ENCODE measurements at regions not wholly inside any gene's neighbourhood (a gene's known extent, or its start where the extent isn't known, plus 50 kb on each side); places are given as distances from the start of the nearest gene placed in this dataset.
A peak's percentile ranks its signal among the peaks of the same experiment; 100 is the strongest.

DNA sequence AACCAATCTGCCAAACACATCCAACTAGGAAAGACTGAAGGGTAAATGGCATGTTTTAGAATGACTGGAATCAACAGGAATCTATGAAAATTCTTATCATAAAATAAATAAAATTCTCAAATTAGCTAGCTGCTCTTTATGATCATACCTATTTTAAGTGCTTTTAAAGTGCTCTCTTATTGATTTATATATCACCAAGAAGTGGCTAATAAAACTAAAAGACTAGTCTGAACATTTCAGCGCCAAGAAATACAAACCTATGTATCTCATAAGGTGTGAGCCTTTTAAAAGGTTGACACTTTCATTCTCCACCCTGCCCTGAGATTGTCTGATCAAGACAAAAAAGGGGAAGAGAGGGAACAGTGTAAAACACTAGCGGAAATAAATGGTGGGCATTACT is 136.8 kb upstream of the ARHGAP42 start:
- Mint-ChIP-seq H3K27me3 (peaks cover 6 to 25% (median 16%) of the 10 kb centered on the region in 3 donors), H3K9me3 (peaks cover 0 to 2% (median 0%) of the 10 kb centered on the region in 7 donors), H3K27ac (no peak overlapping the region), H3K4me1 (no peaks in the 10 kb centered on the region), H3K4me3 (no peak overlapping the region), H3K36me3 (no peaks in the 10 kb centered on the region)
- no peak for ATAC-seq (ENCODE audit: low read depth in 2 of 2)
- no peak for DNase-seq

DNA sequence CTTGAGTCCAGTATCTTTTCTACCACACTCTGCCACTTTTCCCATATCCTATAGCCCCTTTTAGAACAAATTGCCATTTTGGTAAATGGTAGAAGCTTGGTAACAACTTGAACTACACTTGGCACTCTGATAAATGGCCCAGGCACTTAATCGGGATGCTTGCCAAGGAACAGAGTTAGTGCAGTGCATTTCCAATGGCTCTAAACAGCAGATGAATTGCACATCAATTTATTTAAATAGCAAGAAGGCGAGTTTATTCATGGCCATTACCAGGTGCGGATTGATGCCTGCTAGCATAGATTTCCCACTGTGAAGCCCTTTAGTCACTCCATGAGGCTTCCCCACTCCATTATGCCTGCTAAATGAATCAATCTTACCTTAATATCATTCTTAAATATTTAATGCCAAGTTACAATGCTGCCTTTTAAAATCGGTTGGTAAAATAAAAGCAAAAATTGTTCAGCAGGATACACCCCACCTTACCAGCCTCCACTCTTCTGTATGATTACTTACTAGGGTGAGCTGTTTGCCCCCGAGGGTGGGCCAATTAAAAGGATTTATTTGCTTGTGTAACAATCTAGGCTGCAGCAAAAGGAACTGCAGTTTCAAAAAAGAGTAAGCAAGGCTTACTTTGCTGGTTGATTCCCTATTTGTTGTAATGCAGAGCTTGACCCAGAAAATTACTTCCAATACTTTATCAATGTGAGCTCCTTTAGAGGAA is 136.0 kb upstream of the ARHGAP42 start:
- Mint-ChIP-seq H3K36me3 (no peaks in the 10 kb centered on the region), H3K4me1 (no peaks in the 10 kb centered on the region), H3K27ac (no peak overlapping the region), H3K4me3 (no peak overlapping the region), H3K9me3 (peaks cover 0 to 3% (median 0%) of the 10 kb centered on the region in 7 donors), H3K27me3 (peaks cover 10 to 26% (median 17%) of the 10 kb centered on the region in 3 donors)
- ATAC-seq (ENCODE audit: low read depth in 2 of 2) (no peak), DNase-seq (no peak)

DNA sequence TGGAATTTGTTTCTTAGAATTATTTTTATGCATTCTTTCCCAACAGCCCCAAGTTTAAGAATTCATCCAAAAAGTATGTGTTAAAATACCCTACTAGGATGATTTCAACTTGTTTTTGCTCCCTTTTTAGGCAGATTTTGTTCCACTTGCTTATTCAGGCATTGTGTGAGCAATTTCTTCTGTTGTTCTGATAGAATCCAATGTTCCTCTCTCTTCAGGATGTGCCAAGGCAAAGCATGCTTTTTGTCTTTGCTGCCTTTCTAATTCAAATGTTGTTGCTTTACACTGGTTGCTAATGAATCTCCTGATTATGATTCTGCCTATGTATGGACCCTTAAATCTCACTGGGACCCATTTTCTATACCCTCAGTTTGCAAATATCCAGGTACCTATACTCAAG is 131.2 kb upstream of the ARHGAP42 start:
- Mint-ChIP-seq H3K4me3 (no peak overlapping the region), H3K36me3 (no peaks in the 10 kb centered on the region), H3K4me1 (no peaks in the 10 kb centered on the region), H3K9me3 (peaks cover 0 to 3% (median 0%) of the 10 kb centered on the region in 7 donors), H3K27me3 (peaks cover 15 to 26% (median 17%) of the 10 kb centered on the region in 3 donors), H3K27ac (no peak overlapping the region)
- DNase-seq (no peak), ATAC-seq (ENCODE audit: low read depth in 2 of 2) (no peak)

DNA sequence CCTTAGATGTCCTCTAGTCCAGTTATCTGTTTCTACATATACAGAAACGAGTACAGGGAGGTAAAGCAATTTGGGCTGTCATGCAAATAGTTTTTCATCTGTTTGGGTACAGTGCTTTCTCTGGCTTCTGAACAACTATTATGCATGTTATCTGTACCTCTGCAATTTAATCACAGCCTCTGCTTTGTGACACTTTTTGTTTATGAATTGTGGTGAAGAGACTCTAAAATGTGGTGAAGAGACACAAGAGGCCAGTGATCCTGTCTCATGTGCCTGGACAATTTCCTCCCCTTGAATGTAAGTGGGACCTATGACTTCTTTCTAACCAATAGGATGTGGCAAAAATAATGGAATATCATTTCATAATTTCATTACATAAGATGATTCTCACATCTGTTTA is 130.3 kb upstream of the ARHGAP42 start:
- Mint-ChIP-seq H3K27me3 (peaks cover 17 to 26% (median 19%) of the 10 kb centered on the region in 3 donors), H3K27ac (no peak overlapping the region), H3K4me3 (no peak overlapping the region), H3K36me3 (no peaks in the 10 kb centered on the region), H3K4me1 (no peaks in the 10 kb centered on the region), H3K9me3 (peaks cover 0 to 3% (median 0%) of the 10 kb centered on the region in 7 donors)
- no peak for ATAC-seq (ENCODE audit: low read depth in 2 of 2)
- DNase-seq, result no peak

DNA sequence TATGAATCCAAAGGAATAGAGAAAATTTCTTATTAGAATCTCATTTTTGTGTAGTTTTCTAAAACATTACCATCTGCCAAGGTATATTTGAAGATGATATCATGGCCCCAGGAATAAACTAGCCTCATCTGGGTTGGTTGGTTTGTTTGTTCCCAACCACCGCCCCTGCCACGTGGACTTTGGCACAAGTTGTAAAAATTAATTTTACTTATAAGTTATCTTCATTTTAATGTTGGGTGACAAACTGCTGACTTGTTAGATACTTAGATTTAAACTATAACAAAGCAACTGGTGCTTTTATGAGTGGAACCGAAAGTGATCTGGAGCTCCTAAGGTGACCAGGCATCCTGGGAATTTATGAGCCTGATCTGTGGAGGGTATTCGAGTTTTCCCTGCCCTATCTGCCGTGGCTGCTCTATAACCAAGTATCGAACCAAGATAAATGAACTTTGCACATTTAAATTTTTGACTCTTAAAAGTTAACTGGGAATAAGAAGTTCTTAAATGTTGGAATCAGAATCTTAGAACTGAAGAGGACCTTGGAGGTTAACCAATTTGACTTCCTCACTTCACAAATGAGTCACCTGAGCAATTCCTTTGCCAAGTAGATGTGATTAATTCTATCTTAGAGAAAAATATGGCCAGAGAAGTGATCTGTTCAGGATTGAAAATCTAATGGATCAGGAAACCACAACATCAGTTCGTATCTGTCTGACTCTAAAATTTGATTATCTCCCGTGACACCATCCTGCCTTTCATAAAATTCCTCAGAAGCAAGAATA is 129.1 kb upstream of the ARHGAP42 start:
- H3K27ac Mint-ChIP-seq, result no peak overlapping the region
- peaks cover 0 to 3% (median 0%) of the 10 kb centered on the region in 7 donors for H3K9me3 Mint-ChIP-seq
- H3K4me3 Mint-ChIP-seq, result no peak overlapping the region

DNA sequence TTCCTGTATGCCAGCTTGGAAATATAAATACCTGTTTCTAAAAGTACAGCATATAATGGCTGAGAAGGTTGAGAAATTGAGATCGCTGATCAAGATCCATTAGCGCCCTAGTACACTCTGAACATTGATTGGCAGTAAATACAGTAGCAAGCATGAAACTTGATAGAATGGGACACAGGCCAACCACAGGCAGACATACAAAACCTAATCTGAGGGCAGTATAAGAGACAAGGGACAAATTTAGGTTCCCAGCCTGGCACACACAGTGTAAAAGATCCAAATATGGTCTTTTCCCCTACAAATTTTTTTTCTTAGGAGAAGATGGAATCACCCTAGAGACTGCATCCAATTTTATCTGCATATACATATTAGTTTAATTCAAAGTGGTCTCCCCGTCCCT is 126.5 kb upstream of the ARHGAP42 start:
- no peaks in the 10 kb centered on the region for H3K9me3 Mint-ChIP-seq
- H3K27me3 Mint-ChIP-seq, result peaks cover 0 to 23% (median 23%) of the 10 kb centered on the region in 3 donors
- no peak overlapping the region for H3K27ac Mint-ChIP-seq
- H3K4me3 Mint-ChIP-seq, result no peak overlapping the region
- ATAC-seq (ENCODE audit: low read depth in 2 of 2) (no peak), DNase-seq (no peak)
- no peaks in the 10 kb centered on the region for H3K4me1 Mint-ChIP-seq
- no peaks in the 10 kb centered on the region for H3K36me3 Mint-ChIP-seq

More for the DNA sequence above, 129.1 kb upstream of the ARHGAP42 start:
- DNase-seq (no peak), ATAC-seq (ENCODE audit: low read depth in 2 of 2) (no peak)
- no peaks in the 10 kb centered on the region for H3K4me1 Mint-ChIP-seq
- H3K27me3 Mint-ChIP-seq, result peaks cover 12 to 19% (median 17%) of the 10 kb centered on the region in 3 donors
- no peaks in the 10 kb centered on the region for H3K36me3 Mint-ChIP-seq

DNA sequence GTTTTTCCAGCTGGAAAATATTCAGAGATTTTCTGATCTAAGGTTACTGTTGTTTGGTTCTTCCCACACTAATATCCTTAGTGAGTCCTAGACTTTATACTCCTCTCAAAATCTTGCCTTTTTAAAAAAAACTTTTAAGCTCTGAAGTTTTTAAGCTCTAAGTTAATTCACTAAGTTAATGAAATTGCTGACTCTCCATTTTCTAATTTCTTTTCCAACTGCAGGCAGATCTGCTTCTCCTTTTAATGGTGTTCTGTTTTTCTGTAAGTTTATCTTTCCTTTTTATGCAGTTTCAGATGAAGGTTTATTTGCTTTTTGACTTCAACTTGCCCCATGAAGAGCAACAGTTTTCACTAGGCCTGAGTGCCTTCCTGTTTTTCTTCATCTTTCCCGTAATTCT is 125.8 kb upstream of the ARHGAP42 start:
- H3K36me3 Mint-ChIP-seq, result no peaks in the 10 kb centered on the region
- ATAC-seq (ENCODE audit: low read depth in 2 of 2), result no peak
- H3K9me3 Mint-ChIP-seq, result no peaks in the 10 kb centered on the region
- no peaks in the 10 kb centered on the region for H3K4me1 Mint-ChIP-seq
- H3K27me3 Mint-ChIP-seq, result peaks cover 0 to 29% (median 22%) of the 10 kb centered on the region in 3 donors
- DNase-seq, result no peak
- no peak overlapping the region for H3K27ac Mint-ChIP-seq
- H3K4me3 Mint-ChIP-seq, result no peak overlapping the region

DNA sequence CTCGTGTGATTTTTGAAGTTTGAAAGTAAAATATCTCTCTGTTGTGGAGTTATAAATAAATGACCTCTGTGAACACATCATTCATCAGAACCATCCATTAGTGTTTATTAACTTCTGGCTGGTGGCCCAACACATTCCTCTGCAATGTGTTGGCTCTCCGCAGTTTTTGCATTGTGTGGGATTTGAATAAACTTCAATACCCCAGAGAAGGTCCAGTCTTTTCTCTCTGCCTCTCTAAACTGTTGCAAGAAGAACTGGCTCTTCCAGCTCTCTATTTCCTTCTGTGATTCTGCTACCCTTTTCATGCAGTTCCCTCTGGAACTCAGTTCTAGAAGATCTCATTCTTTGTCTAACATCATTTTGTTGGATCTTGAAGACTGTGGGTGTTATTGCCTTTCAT is 125.0 kb upstream of the ARHGAP42 start:
- DNase-seq (no peak), ATAC-seq (ENCODE audit: low read depth in 2 of 2) (no peak)
- Mint-ChIP-seq H3K4me3 (no peak overlapping the region), H3K4me1 (no peaks in the 10 kb centered on the region), H3K9me3 (no peaks in the 10 kb centered on the region), H3K27me3 (peaks cover 3 to 34% (median 26%) of the 10 kb centered on the region in 3 donors), H3K36me3 (no peaks in the 10 kb centered on the region), H3K27ac (no peak overlapping the region)

DNA sequence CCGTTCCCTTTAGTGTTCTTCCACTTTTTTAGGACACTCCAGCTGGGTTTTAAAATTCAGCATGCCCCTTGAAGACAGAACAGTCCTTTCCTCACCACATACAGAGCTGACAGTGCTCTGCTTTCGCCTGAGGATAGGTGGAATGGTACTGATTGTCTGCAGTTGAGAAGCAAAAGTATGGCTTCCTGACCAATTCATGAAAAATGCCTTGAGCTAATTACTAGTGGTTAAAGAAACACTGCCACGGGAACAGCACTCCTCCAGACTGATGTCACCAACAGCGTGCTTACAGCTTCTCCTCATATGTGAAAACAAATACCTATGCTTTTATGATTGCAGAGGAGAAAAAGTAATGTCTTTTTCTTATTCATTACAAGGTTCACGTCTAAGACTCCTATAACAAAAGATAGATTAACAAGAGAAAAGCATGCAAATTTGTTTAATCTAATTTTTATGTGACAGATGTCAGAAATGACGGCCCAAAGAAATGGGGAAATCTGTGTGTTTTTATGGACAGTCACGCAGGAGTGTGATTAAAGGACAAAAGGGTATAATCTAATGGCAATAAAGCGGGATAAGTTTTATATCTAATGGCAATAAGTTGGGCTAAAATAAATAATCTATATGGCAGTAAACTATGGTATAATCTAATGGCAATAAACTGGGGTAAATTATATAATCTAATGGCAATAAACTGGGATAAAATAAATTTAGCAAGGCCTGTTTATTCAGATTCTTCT is 123.4 kb upstream of the ARHGAP42 start:
- H3K36me3 Mint-ChIP-seq, result no peaks in the 10 kb centered on the region
- H3K27ac Mint-ChIP-seq, result no peak overlapping the region
- H3K4me1 Mint-ChIP-seq, result no peaks in the 10 kb centered on the region
- no peaks in the 10 kb centered on the region for H3K9me3 Mint-ChIP-seq
- H3K4me3 Mint-ChIP-seq, result no peak overlapping the region
- peaks cover 5 to 44% (median 27%) of the 10 kb centered on the region in 3 donors for H3K27me3 Mint-ChIP-seq
- ATAC-seq (ENCODE audit: low read depth in 2 of 2) (no peak), DNase-seq (no peak)

DNA sequence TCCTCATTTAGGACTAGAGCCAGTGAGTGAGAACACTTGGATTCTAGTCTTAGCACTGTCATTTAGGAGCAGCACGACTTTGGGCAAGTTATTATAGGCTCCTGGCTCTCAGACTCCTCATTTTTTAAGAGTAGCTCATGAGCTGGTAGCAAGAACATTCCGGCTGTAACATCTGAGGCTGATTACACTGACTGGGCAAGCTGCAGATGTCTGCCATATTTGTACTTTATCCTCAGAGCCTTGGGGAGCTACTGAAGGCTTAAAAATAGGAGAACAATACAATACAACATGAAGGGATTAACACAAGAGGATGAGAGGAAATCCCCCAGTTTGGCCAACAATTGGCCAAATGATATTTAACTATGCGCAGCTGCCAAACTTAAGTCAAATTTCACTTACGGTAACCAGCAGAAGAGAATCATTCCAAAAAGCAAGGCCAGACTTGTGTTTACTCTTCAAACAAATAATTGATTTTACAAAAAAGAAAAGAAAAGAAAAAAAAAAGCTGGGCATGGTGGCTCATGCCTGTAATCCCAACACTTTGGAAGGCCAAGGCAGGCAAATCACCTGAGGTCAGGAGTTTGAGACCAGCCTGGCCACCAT is 113.1 kb upstream of the ARHGAP42 start:
- H3K9me3 Mint-ChIP-seq, result no peaks in the 10 kb centered on the region
- H3K4me1 Mint-ChIP-seq, result no peaks in the 10 kb centered on the region
- peaks cover 8 to 23% (median 19%) of the 10 kb centered on the region in 3 donors for H3K27me3 Mint-ChIP-seq
- no peak overlapping the region for H3K4me3 Mint-ChIP-seq
- H3K27ac Mint-ChIP-seq, result peak overlapping the region in 1 of 6 donors; percentile 36
- H3K36me3 Mint-ChIP-seq, result no peaks in the 10 kb centered on the region
- no peak for ATAC-seq (ENCODE audit: low read depth in 2 of 2)
- DNase-seq, result no peak

DNA sequence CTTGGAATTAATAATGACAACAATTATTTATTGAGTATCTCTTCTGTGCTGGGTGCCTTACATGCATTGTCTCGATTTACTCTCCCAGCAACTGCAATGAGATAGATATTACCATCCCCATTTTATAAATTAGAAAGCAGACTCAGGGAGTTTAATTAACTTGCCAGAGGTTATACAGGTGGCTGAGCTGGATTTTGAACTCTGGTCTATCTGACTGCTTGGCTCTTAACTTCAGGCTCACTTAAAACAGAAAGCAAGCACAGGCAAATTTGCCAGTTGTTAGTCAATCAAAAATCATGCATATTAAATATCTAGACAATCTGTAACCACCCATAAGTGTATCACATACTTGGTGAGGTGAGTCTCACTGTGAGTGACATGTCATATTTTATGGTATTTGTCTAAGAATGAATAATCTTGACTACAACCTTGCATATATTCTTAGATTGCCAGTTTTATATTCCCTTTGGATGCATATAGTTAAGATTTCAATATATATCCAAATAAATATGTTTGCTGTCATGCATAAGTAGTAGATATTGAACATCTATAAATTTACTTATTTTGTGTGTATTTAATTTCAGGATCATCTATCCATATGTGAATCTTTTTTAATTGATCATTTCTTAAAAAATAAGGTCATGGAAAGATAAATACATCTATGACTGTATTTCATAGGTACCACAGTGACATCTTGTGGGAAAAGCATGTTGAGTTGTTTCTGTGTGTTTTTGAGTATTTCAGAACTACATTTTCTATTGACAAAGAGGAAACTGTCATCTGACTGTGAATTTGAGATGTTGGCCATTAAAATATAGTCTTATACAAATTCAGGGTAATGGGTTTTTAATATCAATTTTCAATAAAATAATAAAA is 112.0 kb upstream of the ARHGAP42 start:
- Mint-ChIP-seq H3K36me3 (no peaks in the 10 kb centered on the region), H3K9me3 (no peaks in the 10 kb centered on the region), H3K4me3 (no peak overlapping the region), H3K4me1 (peaks cover 0 to under 1% (median 0%) of the 10 kb centered on the region in 3 donors), H3K27me3 (peaks cover 8 to 14% (median 12%) of the 10 kb centered on the region in 3 donors), H3K27ac (no peak overlapping the region)
- no peak for ATAC-seq (ENCODE audit: low read depth in 2 of 2)
- no peak for DNase-seq

DNA sequence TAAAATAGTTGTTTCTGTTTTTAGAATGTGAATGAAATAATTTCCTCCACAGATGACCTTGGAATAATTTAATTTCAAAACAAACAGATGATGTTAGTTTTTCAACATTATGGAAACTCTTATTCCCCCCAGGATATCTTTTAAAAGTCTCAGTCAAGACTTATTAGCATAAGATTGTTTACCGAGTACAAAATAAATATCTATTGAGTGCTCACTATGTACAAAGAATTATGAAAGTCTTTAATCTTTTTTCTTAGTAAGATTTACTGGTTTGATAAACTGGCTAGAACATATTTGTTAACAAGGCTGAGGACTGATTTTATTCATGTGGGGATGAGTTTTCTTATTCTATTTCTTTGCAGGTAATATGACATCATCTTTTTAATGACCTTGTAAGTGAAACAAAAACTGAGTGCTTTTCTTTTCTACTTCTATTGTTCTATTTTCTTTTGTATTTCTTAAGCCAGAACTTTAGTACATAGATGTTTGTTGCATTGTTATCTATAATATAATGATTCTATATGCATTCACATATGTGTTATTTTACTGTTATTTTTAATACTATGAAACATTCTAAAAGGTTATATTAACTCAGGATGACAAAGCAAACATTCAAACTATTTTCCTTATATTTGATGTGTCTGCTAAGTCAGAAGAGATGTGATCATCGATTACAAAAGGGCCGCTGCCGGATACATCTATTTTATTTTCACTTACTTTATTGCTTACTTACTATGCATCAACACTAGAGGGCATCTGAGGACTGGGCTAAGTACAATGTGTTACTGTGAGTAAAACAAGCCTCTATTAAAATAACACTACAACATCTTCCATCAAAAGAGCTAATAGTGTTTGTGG is 111.0 kb upstream of the ARHGAP42 start:
- ATAC-seq (ENCODE audit: low read depth in 2 of 2) (peak; percentile 40 to 71), DNase-seq (peak; percentile 49)
- Mint-ChIP-seq H3K4me1 (peaks cover 0 to 4% (median 0%) of the 10 kb centered on the region in 3 donors), H3K4me3 (no peak overlapping the region), H3K36me3 (no peaks in the 10 kb centered on the region), H3K27me3 (peaks cover 5 to 11% (median 8%) of the 10 kb centered on the region in 3 donors), H3K9me3 (no peaks in the 10 kb centered on the region), H3K27ac (no peak overlapping the region)

Data from naive B cell (primary cell).